Neural progenitor cell (in vitro differentiated cells): ENCODE measurements at regions not wholly inside any gene's neighbourhood (a gene's known extent, or its start where the extent isn't known, plus 50 kb on each side); places are given as distances from the start of the nearest gene placed in this dataset.

Source experiments
- EZH2 ChIP-seq: fragments of 200-600 bp; sonication (generic); IDR thresholded peaks from 2 replicates; pipeline ENCODE4 v1.6.1; 2017; ENCODE audit warnings: antibody characterized with exemption, mild to moderate bottlenecking, moderate library complexity
- TF ChIP-seq, protein P1 (sequence below): fragments of 200-600 bp; sonication (generic); IDR thresholded peaks from 2 replicates; pipeline ENCODE4 v1.5.1; 2017; ENCODE audit warnings: antibody characterized with exemption, mild to moderate bottlenecking

GRCh38 chr1:88466899-88467580, 217.0 kb upstream of the PKN2 start:
- TF ChIP-seq, protein P1, sequence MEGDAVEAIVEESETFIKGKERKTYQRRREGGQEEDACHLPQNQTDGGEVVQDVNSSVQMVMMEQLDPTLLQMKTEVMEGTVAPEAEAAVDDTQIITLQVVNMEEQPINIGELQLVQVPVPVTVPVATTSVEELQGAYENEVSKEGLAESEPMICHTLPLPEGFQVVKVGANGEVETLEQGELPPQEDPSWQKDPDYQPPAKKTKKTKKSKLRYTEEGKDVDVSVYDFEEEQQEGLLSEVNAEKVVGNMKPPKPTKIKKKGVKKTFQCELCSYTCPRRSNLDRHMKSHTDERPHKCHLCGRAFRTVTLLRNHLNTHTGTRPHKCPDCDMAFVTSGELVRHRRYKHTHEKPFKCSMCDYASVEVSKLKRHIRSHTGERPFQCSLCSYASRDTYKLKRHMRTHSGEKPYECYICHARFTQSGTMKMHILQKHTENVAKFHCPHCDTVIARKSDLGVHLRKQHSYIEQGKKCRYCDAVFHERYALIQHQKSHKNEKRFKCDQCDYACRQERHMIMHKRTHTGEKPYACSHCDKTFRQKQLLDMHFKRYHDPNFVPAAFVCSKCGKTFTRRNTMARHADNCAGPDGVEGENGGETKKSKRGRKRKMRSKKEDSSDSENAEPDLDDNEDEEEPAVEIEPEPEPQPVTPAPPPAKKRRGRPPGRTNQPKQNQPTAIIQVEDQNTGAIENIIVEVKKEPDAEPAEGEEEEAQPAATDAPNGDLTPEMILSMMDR = no peak
- no peak for TF ChIP-seq EZH2
